Erythroblast (primary cell): ENCODE measurements at regions not wholly inside any gene's neighbourhood (a gene's known extent, or its start where the extent isn't known, plus 50 kb on each side); places are given as distances from the start of the nearest gene placed in this dataset.
"Not testable (repeated sequence)": the region's sequence is repeated elsewhere in the genome, so short reads cannot be mapped to it uniquely, and the experiment has no call there.

Source experiments
- GATA1 ChIP-seq: IDR thresholded peaks from 2 replicates; pipeline ENCODE4 v1.6.1; 2011; ENCODE audit warnings: low read depth, mild to moderate bottlenecking, control low read depth, low read length, moderate library complexity
- POLR2A ChIP-seq: IDR thresholded peaks from 2 replicates; pipeline ENCODE4 v1.6.1; 2011; ENCODE audit warnings: mild to moderate bottlenecking, low read length

DNA sequence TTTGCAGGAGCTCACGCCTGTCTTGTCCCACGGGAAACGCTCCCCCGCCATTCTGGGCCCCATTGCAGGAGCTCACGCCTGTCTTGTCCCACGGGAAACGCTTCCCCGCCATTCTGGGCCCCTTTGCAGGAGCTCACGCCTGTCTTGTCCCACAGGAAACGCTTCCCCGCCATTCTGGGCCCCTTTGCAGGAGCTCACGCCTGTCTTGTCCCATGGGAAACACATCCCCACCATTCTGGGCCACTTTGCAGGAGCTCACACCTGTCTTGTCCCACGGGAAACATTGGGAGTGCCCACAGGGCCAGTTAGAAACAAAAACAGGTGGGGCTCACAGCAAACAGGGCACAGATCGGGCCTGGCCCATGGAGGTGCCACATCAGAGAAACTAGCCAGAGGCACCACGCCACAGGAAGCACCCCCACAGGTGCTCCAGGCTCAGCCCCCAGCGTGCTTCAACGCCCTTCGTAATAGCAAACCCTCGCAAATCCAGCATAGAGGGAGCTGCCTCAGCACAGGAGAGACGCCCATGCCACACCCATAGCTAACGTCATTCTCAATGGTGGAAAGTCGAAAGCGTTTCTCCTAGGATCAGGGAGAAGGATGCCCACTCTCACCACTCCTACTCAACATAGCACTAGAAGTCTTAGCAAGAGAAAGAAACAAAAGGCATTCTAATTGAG lies 218.2 kb upstream of the FRG1 start:
- TF ChIP-seq POLR2A, GATA1: not testable (repeated sequence)
